ENCODE measurements at regions not wholly inside any gene's neighbourhood (a gene's known extent, or its start where the extent isn't known, plus 50 kb on each side); places are given as distances from the start of the nearest gene placed in this dataset.

GRCh38 chr18:57220480-57220879, 73.6 kb downstream of the BOD1L2 start:
- no peak for TF ChIP-seq CTCF (IDR thresholded peaks at IDR 0.05)
- TF ChIP-seq EZH2 (IDR thresholded peaks at IDR 0.05; ENCODE audit: borderline replicate concordance, insufficient read depth, low read depth, low read length, poor library complexity, severe bottlenecking) = no peak
